Loucy (cell line): ENCODE measurements at regions not wholly inside any gene's neighbourhood (a gene's known extent, or its start where the extent isn't known, plus 50 kb on each side); places are given as distances from the start of the nearest gene placed in this dataset.

ENCODE experiments used
- EZH2phosphoT487 ChIP-seq: fragments of 200-600 bp; IDR thresholded peaks from 2 replicates; pipeline ENCODE4 v1.6.1; 2018; ENCODE audit warnings: antibody characterized with exemption, mild to moderate bottlenecking, moderate library complexity, borderline replicate concordance
- TF ChIP-seq, protein P1 (sequence below): fragments of 200-600 bp; sonication (generic); conservative IDR thresholded peaks from 2 replicates; pipeline ENCODE4 v1.5.1; 2014; ENCODE audit warnings: mild to moderate bottlenecking, antibody characterized with exemption, low read length

DNA sequence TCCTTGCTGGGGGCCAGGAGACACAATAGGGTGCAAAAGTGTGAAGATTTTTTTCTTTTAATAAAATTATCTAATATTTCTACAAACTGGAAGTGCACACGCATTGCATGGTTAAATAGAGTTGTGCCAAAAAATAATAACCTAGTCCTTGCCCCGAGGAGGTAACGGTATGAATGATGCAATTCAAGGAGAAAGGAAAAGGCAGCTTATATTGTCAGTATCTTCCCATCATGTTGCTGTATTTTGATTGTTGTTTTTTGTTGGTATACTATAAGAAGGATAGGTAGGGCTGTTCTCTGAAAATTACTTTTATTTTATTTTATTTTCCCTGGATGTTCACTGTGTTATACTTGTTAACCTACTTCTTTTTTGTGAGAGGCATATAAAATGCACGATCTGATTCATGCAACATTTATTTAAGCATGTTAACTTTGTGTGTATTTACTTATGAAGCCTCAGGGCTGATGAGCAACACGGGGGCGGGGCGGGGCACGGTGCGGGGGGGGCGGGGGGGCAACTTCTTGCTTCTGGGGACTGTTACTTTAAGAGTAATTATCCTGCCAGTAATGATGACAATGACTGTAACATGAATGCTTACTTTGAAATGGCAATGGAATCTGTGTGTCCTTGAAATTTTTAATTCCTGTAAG, 118.6 kb downstream of the AQP4 start:
- TF ChIP-seq, protein P1, sequence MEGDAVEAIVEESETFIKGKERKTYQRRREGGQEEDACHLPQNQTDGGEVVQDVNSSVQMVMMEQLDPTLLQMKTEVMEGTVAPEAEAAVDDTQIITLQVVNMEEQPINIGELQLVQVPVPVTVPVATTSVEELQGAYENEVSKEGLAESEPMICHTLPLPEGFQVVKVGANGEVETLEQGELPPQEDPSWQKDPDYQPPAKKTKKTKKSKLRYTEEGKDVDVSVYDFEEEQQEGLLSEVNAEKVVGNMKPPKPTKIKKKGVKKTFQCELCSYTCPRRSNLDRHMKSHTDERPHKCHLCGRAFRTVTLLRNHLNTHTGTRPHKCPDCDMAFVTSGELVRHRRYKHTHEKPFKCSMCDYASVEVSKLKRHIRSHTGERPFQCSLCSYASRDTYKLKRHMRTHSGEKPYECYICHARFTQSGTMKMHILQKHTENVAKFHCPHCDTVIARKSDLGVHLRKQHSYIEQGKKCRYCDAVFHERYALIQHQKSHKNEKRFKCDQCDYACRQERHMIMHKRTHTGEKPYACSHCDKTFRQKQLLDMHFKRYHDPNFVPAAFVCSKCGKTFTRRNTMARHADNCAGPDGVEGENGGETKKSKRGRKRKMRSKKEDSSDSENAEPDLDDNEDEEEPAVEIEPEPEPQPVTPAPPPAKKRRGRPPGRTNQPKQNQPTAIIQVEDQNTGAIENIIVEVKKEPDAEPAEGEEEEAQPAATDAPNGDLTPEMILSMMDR = no peak
- no peak for TF ChIP-seq EZH2phosphoT487
